Activated B cell treated with CpG ODN at 0.5 μM for 24 hours (primary cell): ENCODE measurements at regions not wholly inside any gene's neighbourhood (a gene's known extent, or its start where the extent isn't known, plus 50 kb on each side); places are given as distances from the start of the nearest gene placed in this dataset.

ENCODE experiments used
- ATAC-seq: fragments of 200-7000 bp; cut with Tn5 transposase; one replicate; pipeline ENCODE4 v1.10.0; 2021; ENCODE audit warnings: low read depth, mild to moderate bottlenecking, moderate library complexity
- CTCF ChIA-PET: fragments of 350-600 bp; sonication (Branson Sonifier 250); formaldehyde crosslinking; loops from one replicate; lab custom pipeline; 2021; ENCODE audit warnings: antibody characterized with exemption; lab: Charles Lee
- POLR2A ChIA-PET: fragments of 350-600 bp; sonication (Branson Sonifier 250); formaldehyde crosslinking; loops from one replicate; lab custom pipeline; 2021; ENCODE audit warnings: antibody characterized with exemption; lab: Charles Lee
- DNase-seq: peaks from one replicate; pipeline ENCODE4 v3.0.0; 2022
- H3K27ac Mint-ChIP-seq: one replicate; pipeline ENCODE4 v1.8.0; 2020; ENCODE audit warnings: mixed read lengths
- H3K27me3 Mint-ChIP-seq: one replicate; pipeline ENCODE4 v1.8.0; 2021; ENCODE audit warnings: mixed read lengths
- H3K36me3 Mint-ChIP-seq: one replicate; pipeline ENCODE4 v1.8.0; 2021; ENCODE audit warnings: low read depth, mixed read lengths
- H3K4me1 Mint-ChIP-seq: one replicate; pipeline ENCODE4 v1.8.0; 2021; ENCODE audit warnings: mixed read lengths
- H3K4me3 Mint-ChIP-seq: one replicate; pipeline ENCODE4 v1.8.0; 2020; ENCODE audit warnings: mild to moderate bottlenecking, mixed read lengths
- H3K9me3 Mint-ChIP-seq: one replicate; pipeline ENCODE4 v1.8.0; 2020; ENCODE audit warnings: mixed read lengths
- intact Hi-C: fragments of 100-400 bp; cut with micrococcal nuclease; formaldehyde crosslinking; loops from one replicate; pipeline ENCODE4 v1.15.1; 2024
- TF ChIP-seq, protein P1 (sequence below): fragments of 200-600 bp; IDR thresholded peaks from one replicate; pipeline ENCODE4 v1.8.0; 2022; ENCODE audit warnings: antibody characterized with exemption, mild to moderate bottlenecking

DNA sequence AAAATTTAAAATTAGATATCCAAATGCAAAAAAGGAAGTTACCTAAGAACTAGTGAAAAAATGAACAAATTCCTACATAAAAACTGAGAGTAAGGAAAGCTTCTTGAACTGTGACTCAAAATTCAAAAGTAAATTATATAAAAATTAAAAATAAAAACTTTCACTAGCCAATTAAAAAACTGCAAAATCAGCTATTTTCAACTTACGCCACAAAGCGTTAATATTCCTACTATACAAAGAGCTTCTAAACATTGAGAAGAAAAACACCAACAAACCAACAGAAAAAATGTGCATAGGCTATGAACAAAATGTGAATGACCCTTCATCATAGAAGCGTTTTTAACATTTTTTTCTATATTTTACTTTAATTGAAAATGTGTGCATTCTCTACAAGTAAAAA, 445.7 kb downstream of the CDH2 start:
- Mint-ChIP-seq H3K9me3 (peaks cover 6% of the 10 kb centered on the region), H3K36me3 (no peaks in the 10 kb centered on the region), H3K4me3 (no peak overlapping the region), H3K27me3 (no peaks in the 10 kb centered on the region), H3K27ac (no peak overlapping the region), H3K4me1 (no peaks in the 10 kb centered on the region)
- DNase-seq, result no peak
- ChIA-PET POLR2A (no interaction called here), CTCF (no interaction called here)
- ATAC-seq, result no peak
- intact Hi-C loops, result no loop called here
- TF ChIP-seq, protein P1, sequence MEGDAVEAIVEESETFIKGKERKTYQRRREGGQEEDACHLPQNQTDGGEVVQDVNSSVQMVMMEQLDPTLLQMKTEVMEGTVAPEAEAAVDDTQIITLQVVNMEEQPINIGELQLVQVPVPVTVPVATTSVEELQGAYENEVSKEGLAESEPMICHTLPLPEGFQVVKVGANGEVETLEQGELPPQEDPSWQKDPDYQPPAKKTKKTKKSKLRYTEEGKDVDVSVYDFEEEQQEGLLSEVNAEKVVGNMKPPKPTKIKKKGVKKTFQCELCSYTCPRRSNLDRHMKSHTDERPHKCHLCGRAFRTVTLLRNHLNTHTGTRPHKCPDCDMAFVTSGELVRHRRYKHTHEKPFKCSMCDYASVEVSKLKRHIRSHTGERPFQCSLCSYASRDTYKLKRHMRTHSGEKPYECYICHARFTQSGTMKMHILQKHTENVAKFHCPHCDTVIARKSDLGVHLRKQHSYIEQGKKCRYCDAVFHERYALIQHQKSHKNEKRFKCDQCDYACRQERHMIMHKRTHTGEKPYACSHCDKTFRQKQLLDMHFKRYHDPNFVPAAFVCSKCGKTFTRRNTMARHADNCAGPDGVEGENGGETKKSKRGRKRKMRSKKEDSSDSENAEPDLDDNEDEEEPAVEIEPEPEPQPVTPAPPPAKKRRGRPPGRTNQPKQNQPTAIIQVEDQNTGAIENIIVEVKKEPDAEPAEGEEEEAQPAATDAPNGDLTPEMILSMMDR, result no peak

DNA sequence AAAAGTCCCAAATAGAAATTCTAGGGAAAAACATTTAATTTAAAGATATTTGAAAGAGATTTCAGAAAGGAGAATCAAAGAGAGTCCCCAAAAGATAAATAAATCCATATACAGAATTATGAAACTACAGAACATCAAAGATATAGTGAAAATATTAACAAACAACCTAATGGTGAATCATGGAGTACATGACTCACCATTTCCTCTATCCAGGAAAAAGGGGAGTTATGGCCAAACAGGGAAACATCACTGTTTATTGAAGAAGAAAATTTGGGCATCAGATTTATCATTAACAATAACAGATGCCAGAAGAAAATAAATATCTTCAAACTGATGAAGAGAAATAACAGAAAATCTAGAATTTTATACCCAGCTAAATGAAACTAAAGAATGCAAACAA, 448.3 kb downstream of the CDH2 start:
- no peak for DNase-seq
- ATAC-seq, result no peak
- H3K27me3 Mint-ChIP-seq, result no peaks in the 10 kb centered on the region
- peaks cover 6% of the 10 kb centered on the region for H3K9me3 Mint-ChIP-seq
- no peaks in the 10 kb centered on the region for H3K4me1 Mint-ChIP-seq
- ChIA-PET POLR2A (no interaction called here), CTCF (no interaction called here)
- H3K27ac Mint-ChIP-seq, result no peak overlapping the region
- H3K4me3 Mint-ChIP-seq, result no peak overlapping the region
- H3K36me3 Mint-ChIP-seq, result no peaks in the 10 kb centered on the region
- intact Hi-C loops, result no loop called here
- TF ChIP-seq, protein P1, result no peak

DNA sequence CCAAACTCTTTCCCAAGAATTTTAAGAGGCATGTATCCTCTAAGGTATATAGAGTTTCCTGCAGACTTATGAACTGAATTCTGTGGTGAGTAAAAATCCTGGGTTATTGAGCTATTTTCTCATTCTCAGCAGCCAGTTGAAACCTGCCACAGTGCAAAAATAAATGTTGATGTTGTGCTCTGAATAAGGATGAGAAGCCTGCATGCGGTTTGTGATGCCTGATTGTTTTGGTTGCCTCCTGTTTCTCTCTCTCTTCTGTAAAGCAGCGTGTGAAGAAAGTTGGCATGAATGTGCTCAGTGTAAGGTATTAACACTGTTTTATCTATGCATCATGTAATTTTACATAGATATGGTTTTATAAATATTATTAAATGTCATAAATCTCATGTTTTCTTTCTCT, 452.6 kb downstream of the CDH2 start:
- H3K27me3 Mint-ChIP-seq, result no peaks in the 10 kb centered on the region
- intact Hi-C loops, result no loop called here
- POLR2A ChIA-PET, result no interaction called here
- H3K27ac Mint-ChIP-seq, result no peak overlapping the region
- no peak for ATAC-seq
- H3K36me3 Mint-ChIP-seq, result no peaks in the 10 kb centered on the region
- TF ChIP-seq, protein P1, result no peak
- H3K4me1 Mint-ChIP-seq, result no peaks in the 10 kb centered on the region
- H3K4me3 Mint-ChIP-seq, result no peak overlapping the region
- CTCF ChIA-PET, result no interaction called here
- no peak for DNase-seq
- peaks cover 5% of the 10 kb centered on the region for H3K9me3 Mint-ChIP-seq

DNA sequence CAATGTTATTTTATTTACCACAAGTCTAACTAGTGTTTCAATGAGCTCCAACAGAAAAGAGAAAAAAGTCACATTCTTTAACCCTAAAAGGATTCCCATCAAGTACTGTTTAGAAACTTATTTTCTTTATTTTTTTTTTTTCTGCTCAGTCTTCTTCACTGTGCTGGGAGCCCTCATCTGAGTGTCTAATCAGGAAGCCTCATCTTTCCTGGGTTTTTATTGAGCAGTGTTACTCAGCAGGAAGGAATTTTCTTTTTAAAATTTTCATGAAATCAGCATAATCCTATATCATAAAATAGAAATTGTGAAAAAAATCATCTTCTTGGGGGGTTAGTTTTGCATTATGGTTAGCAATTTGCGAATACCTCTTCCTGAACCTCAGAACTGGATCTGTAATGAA, 453.8 kb downstream of the CDH2 start:
- no peak overlapping the region for H3K4me3 Mint-ChIP-seq
- H3K27me3 Mint-ChIP-seq, result no peaks in the 10 kb centered on the region
- peaks cover 5% of the 10 kb centered on the region for H3K9me3 Mint-ChIP-seq
- TF ChIP-seq, protein P1, result no peak
- H3K36me3 Mint-ChIP-seq, result no peaks in the 10 kb centered on the region
- no peaks in the 10 kb centered on the region for H3K4me1 Mint-ChIP-seq
- POLR2A ChIA-PET, result no interaction called here
- DNase-seq (no peak), ATAC-seq (no peak)
- CTCF ChIA-PET, result no interaction called here
- intact Hi-C loops, result no loop called here
- no peak overlapping the region for H3K27ac Mint-ChIP-seq

DNA sequence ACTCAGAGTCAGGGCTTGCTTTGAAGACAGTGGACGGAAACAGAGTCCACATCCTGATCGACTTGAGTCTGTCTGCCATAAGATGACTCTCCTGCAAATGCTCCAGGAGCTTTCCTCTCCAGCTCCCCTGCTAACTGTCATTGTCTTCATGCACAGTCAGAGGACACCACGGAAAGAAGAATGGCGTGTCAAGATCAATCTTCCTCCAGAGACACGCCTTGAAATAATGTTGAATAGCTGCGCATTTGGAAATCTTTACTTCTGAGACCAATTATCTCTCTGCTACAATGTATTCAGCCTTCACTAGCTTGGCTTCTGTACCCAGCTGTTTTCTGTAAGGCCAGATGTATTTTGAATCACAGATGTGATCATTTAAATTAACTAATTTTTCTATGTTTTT, 457.2 kb downstream of the CDH2 start:
- CTCF ChIA-PET, result interaction anchor here (0.6 kb wide), 1 partner anchor 89 kb away, joined by 3 read pairs; no protein-coding TSS in a partner anchor
- no peaks in the 10 kb centered on the region for H3K36me3 Mint-ChIP-seq
- intact Hi-C loops, result no loop called here

More for the DNA sequence above, 457.2 kb downstream of the CDH2 start:
- ATAC-seq, result no peak
- Mint-ChIP-seq H3K27me3 (no peaks in the 10 kb centered on the region), H3K9me3 (peaks cover 8% of the 10 kb centered on the region), H3K4me1 (no peaks in the 10 kb centered on the region), H3K27ac (no peak overlapping the region), H3K4me3 (no peak overlapping the region)
- TF ChIP-seq, protein P1, result no peak
- no peak for DNase-seq
- POLR2A ChIA-PET, result no interaction called here
